ENCODE measurements at regions not wholly inside any gene's neighbourhood (a gene's known extent, or its start where the extent isn't known, plus 50 kb on each side); places are given as distances from the start of the nearest gene placed in this dataset.

- no peaks in the 10 kb centered on the region for H3K4me1 ChIP-seq
- H3K27ac ChIP-seq, result no peak overlapping the region
- H3K27me3 ChIP-seq, result no peaks in the 10 kb centered on the region
- WGBS, 2 donors, result 88 to 93% methylated on average over 5 of the region's 5 CpGs
- no peak overlapping the region for H3K4me3 ChIP-seq
- no peak for DNase-seq (ENCODE audit: low spot score in 2 of 2)
- H3K36me3 ChIP-seq, result no peaks in the 10 kb centered on the region
- peaks cover 0 to 5% (median 0%) of the 10 kb centered on the region in 4 donors for H3K9me3 ChIP-seq
- TF ChIP-seq CTCF (IDR thresholded peaks at IDR 0.05) (no peak), POLR2A (IDR thresholded peaks at IDR 0.05) (no peak), EP300 (IDR thresholded peaks at IDR 0.05) (no peak)
Measured at GRCh38 chr5:2986301-2986700, 234.8 kb upstream of the IRX2 start.

- H3K27ac ChIP-seq, result no peak overlapping the region
- H3K9me3 ChIP-seq, result peaks cover 0 to 5% (median 0%) of the 10 kb centered on the region in 4 donors
- DNase-seq (ENCODE audit: low spot score in 2 of 2), result no peak
- TF ChIP-seq CTCF (IDR thresholded peaks at IDR 0.05) (no peak), EP300 (IDR thresholded peaks at IDR 0.05) (no peak), POLR2A (IDR thresholded peaks at IDR 0.05) (no peak)
- WGBS, 2 donors, result 64 to 92% methylated on average over 2 to 3 of the region's 3 CpGs
- no peaks in the 10 kb centered on the region for H3K36me3 ChIP-seq
- no peaks in the 10 kb centered on the region for H3K27me3 ChIP-seq
- no peak overlapping the region for H3K4me3 ChIP-seq
- H3K4me1 ChIP-seq, result no peaks in the 10 kb centered on the region
Measured at GRCh38 chr5:2985718-2986117, 234.2 kb upstream of the IRX2 start.

GRCh38 chr5:2983583-2984300 is 232.3 kb upstream of the IRX2 start:
- 48 to 60% methylated on average over 13 of the region's 13 CpGs for WGBS, 2 donors
- Histone ChIP-seq H3K4me3 (no peak overlapping the region), H3K27ac (no peak overlapping the region), H3K9me3 (no peaks in the 10 kb centered on the region), H3K36me3 (no peaks in the 10 kb centered on the region), H3K4me1 (no peaks in the 10 kb centered on the region), H3K27me3 (no peaks in the 10 kb centered on the region)
- DNase-seq (ENCODE audit: low spot score in 2 of 2), result no peak
- TF ChIP-seq EP300 (IDR thresholded peaks at IDR 0.05) (no peak), CTCF (IDR thresholded peaks at IDR 0.05) (no peak), POLR2A (IDR thresholded peaks at IDR 0.05) (no peak)

- Histone ChIP-seq H3K27ac (no peak overlapping the region), H3K4me1 (no peaks in the 10 kb centered on the region), H3K9me3 (no peaks in the 10 kb centered on the region), H3K4me3 (no peak overlapping the region), H3K27me3 (no peaks in the 10 kb centered on the region), H3K36me3 (no peaks in the 10 kb centered on the region)
- WGBS, 2 donors, result 80 to 86% methylated on average over 9 of the region's 9 CpGs
- no peak for DNase-seq (ENCODE audit: low spot score in 2 of 2)
- TF ChIP-seq CTCF (IDR thresholded peaks at IDR 0.05), result no peak
- TF ChIP-seq POLR2A (IDR thresholded peaks at IDR 0.05), result no peak
- no peak for TF ChIP-seq EP300 (IDR thresholded peaks at IDR 0.05)
Measured at GRCh38 chr5:2981652-2982051, 230.2 kb upstream of the IRX2 start.

- H3K4me3 ChIP-seq, result no peak overlapping the region
- H3K9me3 ChIP-seq, result no peaks in the 10 kb centered on the region
- TF ChIP-seq EP300 (IDR thresholded peaks at IDR 0.05), result no peak
- TF ChIP-seq CTCF (IDR thresholded peaks at IDR 0.05), result no peak
- no peak for TF ChIP-seq POLR2A (IDR thresholded peaks at IDR 0.05)
- H3K27me3 ChIP-seq, result no peaks in the 10 kb centered on the region
- H3K36me3 ChIP-seq, result no peaks in the 10 kb centered on the region
- H3K27ac ChIP-seq, result no peak overlapping the region
- no peaks in the 10 kb centered on the region for H3K4me1 ChIP-seq
- no peak for DNase-seq (ENCODE audit: low spot score in 2 of 2)
- 75 to 81% methylated on average over 9 of the region's 9 CpGs for WGBS, 2 donors
Measured at GRCh38 chr5:2981035-2981434, 229.6 kb upstream of the IRX2 start.

Data from tibial nerve (tissue), 4 donors.